IMR-90 (cell line): ENCODE measurements at regions not wholly inside any gene's neighbourhood (a gene's known extent, or its start where the extent isn't known, plus 50 kb on each side); places are given as distances from the start of the nearest gene placed in this dataset.

ENCODE experiments used
- ATAC-seq: fragments of 200-7000 bp; cut with Tn5 transposase; 2 replicates; pipeline ENCODE4 v1.9.1; 2020; ENCODE audit warnings: low read depth, mild to moderate bottlenecking, moderate library complexity
- BruUV-seq: library from RNA; stranded (reverse); fragments of 400-500 nt; replicated peaks from 2 replicates; lab custom pipeline; 2021; lab: Mats Ljungman, UMichigan
- CTCF ChIA-PET: fragments of 300-600 bp; formaldehyde crosslinking; extraction: SDS; loops from one replicate; lab custom pipeline; 2021; ENCODE audit warnings: antibody characterized with exemption; lab: Yijun Ruan, JAX
- POLR2A ChIA-PET: fragments of 300-600 bp; sonication (Branson Sonifier 250); formaldehyde crosslinking; loops from one replicate; lab custom pipeline; 2022; ENCODE audit warnings: antibody characterized with exemption; ENCODE audit not compliant: unreplicated experiment; lab: Charles Lee
- DNase-seq: peaks from one replicate; pipeline ENCODE4 v3.0.0; 2013
- H2AFZ ChIP-seq: replicated peaks from 2 replicates; pipeline ENCODE3; 2013; ENCODE audit warnings: low read length, mild to moderate bottlenecking; ENCODE audit not compliant: poor library complexity
- H2AK5ac ChIP-seq: 2 replicates; pipeline ENCODE4 v1.6.1; 2013; ENCODE audit warnings: low read depth, low read length, inconsistent platforms
- H2AK9ac ChIP-seq: replicated peaks from 2 replicates; pipeline ENCODE3; 2013; ENCODE audit warnings: mild to moderate bottlenecking, low read depth, low read length, moderate library complexity; ENCODE audit not compliant: poor library complexity
- H2BK120ac ChIP-seq: 2 replicates; pipeline ENCODE4 v1.6.1; 2013; ENCODE audit warnings: low read depth, low read length, inconsistent platforms
- H2BK15ac ChIP-seq: 3 replicates; pipeline ENCODE4 v1.6.1; 2013; ENCODE audit warnings: low read depth, low read length, inconsistent platforms
- H2BK20ac ChIP-seq: 2 replicates; pipeline ENCODE4 v1.6.1; 2013; ENCODE audit warnings: low read depth, mild to moderate bottlenecking, inconsistent platforms, low read length, moderate library complexity
- H2BK5ac ChIP-seq: 2 replicates; pipeline ENCODE4 v1.6.1; 2013; ENCODE audit warnings: mild to moderate bottlenecking, low read depth, low read length, inconsistent platforms; ENCODE audit not compliant: poor library complexity, severe bottlenecking
- H3K14ac ChIP-seq: replicated peaks from 2 replicates; pipeline ENCODE4 v1.6.1; 2013; ENCODE audit warnings: low read depth, low read length, inconsistent platforms
- H3K18ac ChIP-seq: 2 replicates; pipeline ENCODE4 v1.6.1; 2013; ENCODE audit warnings: low read depth, low read length, control low read depth
- H3K23ac ChIP-seq: 2 replicates; pipeline ENCODE4 v1.6.1; 2013; ENCODE audit warnings: low read depth, low read length, inconsistent platforms
- H3K27ac ChIP-seq: 2 replicates; pipeline ENCODE4 v1.5.1; 2013; ENCODE audit warnings: mild to moderate bottlenecking, control low read depth, low read length; ENCODE audit not compliant: insufficient read depth
- H3K27me3 ChIP-seq: 2 replicates; pipeline ENCODE4 v1.6.1; 2013; ENCODE audit warnings: low read length; ENCODE audit not compliant: control insufficient read depth, insufficient read depth
- H3K36me3 ChIP-seq: 2 replicates; pipeline ENCODE4 v1.6.1; 2013; ENCODE audit warnings: low read length, mixed read lengths; ENCODE audit not compliant: control insufficient read depth, insufficient read depth
- H3K4ac ChIP-seq: 2 replicates; pipeline ENCODE4 v1.6.1; 2013; ENCODE audit warnings: low read depth, low read length, inconsistent platforms
- H3K4me1 ChIP-seq: 2 replicates; pipeline ENCODE4 v1.6.1; 2013; ENCODE audit warnings: low read length, mixed read lengths; ENCODE audit not compliant: control insufficient read depth, insufficient read depth
- H3K4me2 ChIP-seq: 2 replicates; pipeline ENCODE4 v1.6.1; 2013; ENCODE audit warnings: low read depth, mild to moderate bottlenecking, control low read depth, low read length, moderate library complexity
- H3K4me3 ChIP-seq: 2 replicates; pipeline ENCODE4 v1.5.1; 2013; ENCODE audit warnings: low read depth, mild to moderate bottlenecking, control low read depth, low read length, moderate library complexity; ENCODE audit not compliant: insufficient read depth
- H3K56ac ChIP-seq: 2 replicates; pipeline ENCODE4 v1.6.1; 2013; ENCODE audit warnings: low read length, inconsistent platforms; ENCODE audit not compliant: insufficient read depth; ENCODE audit errors: extremely low read depth
- H3K79me1 ChIP-seq, 2 experiments: 2 replicates each; pipeline ENCODE4 v1.6.1; 2013; ENCODE audit warnings: low read length in 2 of 2, inconsistent platforms in 1 of 2, low read depth in 1 of 2
- H3K9ac ChIP-seq: 2 replicates; pipeline ENCODE4 v1.6.1; 2013; ENCODE audit warnings: low read depth, low read length, control low read depth
- H3K9me1 ChIP-seq: 2 replicates; pipeline ENCODE4 v1.6.1; 2013; ENCODE audit warnings: low read length, inconsistent platforms; ENCODE audit not compliant: insufficient read depth
- H3K9me3 ChIP-seq: 2 replicates; pipeline ENCODE4 v1.6.1; 2013; ENCODE audit warnings: low read length; ENCODE audit not compliant: control insufficient read depth, insufficient read depth
- H4K20me1 ChIP-seq: 2 replicates; pipeline ENCODE4 v1.6.1; 2013; ENCODE audit warnings: low read length, inconsistent platforms; ENCODE audit not compliant: insufficient read depth
- H4K5ac ChIP-seq: 2 replicates; pipeline ENCODE4 v1.6.1; 2013; ENCODE audit warnings: mild to moderate bottlenecking, low read depth, low read length, control low read depth
- H4K8ac ChIP-seq, 2 experiments: 2 replicates each; pipeline ENCODE4 v1.6.1; 2013; ENCODE audit warnings: low read depth in 2 of 2, low read length in 2 of 2, control low read depth in 1 of 2, inconsistent platforms in 1 of 2
- H4K91ac ChIP-seq: 2 replicates; pipeline ENCODE4 v1.6.1; 2013; ENCODE audit warnings: low read depth, low read length, inconsistent platforms; ENCODE audit not compliant: insufficient read depth
- BHLHE40 ChIP-seq: fragments of 150-350 bp; IDR thresholded peaks from 2 replicates; pipeline ENCODE4 v1.6.1; 2016; ENCODE audit warnings: mild to moderate bottlenecking, low read depth, low read length
- CEBPB ChIP-seq: IDR thresholded peaks from 2 replicates; pipeline ENCODE4 v1.6.1; 2012; ENCODE audit warnings: low read depth, low read length, improper control_type of control experiment
- CHD1 ChIP-seq: IDR thresholded peaks from 2 replicates; pipeline ENCODE4 v1.6.1; 2012; ENCODE audit warnings: low read depth, low read length, improper control_type of control experiment
- ELK1 ChIP-seq: fragments of 150-350 bp; IDR thresholded peaks from 2 replicates; pipeline ENCODE4 v1.6.1; 2016; ENCODE audit warnings: low read depth, mild to moderate bottlenecking, low read length, moderate library complexity, borderline replicate concordance
- FOS ChIP-seq: fragments of 150-350 bp; IDR thresholded peaks from 2 replicates; pipeline ENCODE4 v1.6.1; 2016; ENCODE audit warnings: low read depth, low read length
- MAFK ChIP-seq: IDR thresholded peaks from 2 replicates; pipeline ENCODE4 v1.6.1; 2012; ENCODE audit warnings: low read depth, low read length, improper control_type of control experiment
- MAZ ChIP-seq: IDR thresholded peaks from 2 replicates; pipeline ENCODE4 v1.6.1; 2012; ENCODE audit warnings: low read depth, mild to moderate bottlenecking, low read length, improper control_type of control experiment, moderate library complexity, borderline replicate concordance
- MXI1 ChIP-seq: IDR thresholded peaks from 2 replicates; pipeline ENCODE4 v1.6.1; 2012; ENCODE audit warnings: low read depth, mild to moderate bottlenecking, low read length, moderate library complexity, borderline replicate concordance
- NFE2L2 ChIP-seq: fragments of 150-350 bp; IDR thresholded peaks from 2 replicates; pipeline ENCODE4 v1.6.1; 2016; ENCODE audit warnings: low read depth, mild to moderate bottlenecking, low read length
- POLR2A ChIP-seq: IDR thresholded peaks from 2 replicates; pipeline ENCODE4 v1.6.1; 2012; ENCODE audit warnings: mild to moderate bottlenecking, low read depth, low read length
- RAD21 ChIP-seq: IDR thresholded peaks from 2 replicates; pipeline ENCODE4 v1.6.1; 2012; ENCODE audit warnings: low read length, improper control_type of control experiment
- RCOR1 ChIP-seq: IDR thresholded peaks from 2 replicates; pipeline ENCODE4 v1.6.1; 2012; ENCODE audit warnings: mild to moderate bottlenecking, low read length, improper control_type of control experiment; ENCODE audit not compliant: insufficient replicate concordance
- RFX5 ChIP-seq: IDR thresholded peaks from 2 replicates; pipeline ENCODE4 v1.8.0; 2012; ENCODE audit warnings: low read depth, mild to moderate bottlenecking, low read length, moderate library complexity
- SMC3 ChIP-seq: fragments of 150-350 bp; IDR thresholded peaks from 2 replicates; pipeline ENCODE4 v1.6.1; 2016; ENCODE audit warnings: low read depth, mild to moderate bottlenecking, antibody characterized with exemption, low read length, moderate library complexity
- WGBS, 2 experiments: methylation state at CpG; one replicate each; pipeline versions ENCODE4 v1.1.5 to v1.1.7; 2013; ENCODE audit warnings: missing lambda C conversion rate in 2 of 2; ENCODE audit not compliant: insufficient read length in 1 of 2; ENCODE audit errors: extremely low coverage in 2 of 2; 5-methylcytosine and 5-hydroxymethylcytosine counted together
- dilution Hi-C: fragments of 300-500 bp; cut with HindIII; formaldehyde crosslinking; loops from one replicate; pipeline ENCODE4 v1.14.3; 2018; ENCODE audit warnings: low sequenced_read_pairs; ENCODE audit not compliant: unreplicated experiment
- in situ Hi-C: fragments of 300-500 bp; cut with MboI; formaldehyde crosslinking; loops from 3 replicates; pipeline ENCODE4 v1.14.3; 2019; ENCODE audit warnings: low sequenced_read_pairs, inconsistent platforms, mixed read lengths
- intact Hi-C: fragments of 100-400 bp; cut with micrococcal nuclease; formaldehyde crosslinking; loops from 2 replicates; pipeline ENCODE4 v1.10.0; 2022
- TF ChIP-seq, protein P1 (sequence below): conservative IDR thresholded peaks from 2 replicates; pipeline ENCODE4 v1.5.1; 2012; ENCODE audit warnings: mild to moderate bottlenecking, low read depth, low read length, improper control_type of control experiment
- TF ChIP-seq, protein P2 (sequence below): fragments of 150-350 bp; IDR thresholded peaks from 2 replicates; pipeline ENCODE4 v1.6.1; 2017; ENCODE audit warnings: mild to moderate bottlenecking, antibody characterized with exemption, low read length, low read depth

DNA sequence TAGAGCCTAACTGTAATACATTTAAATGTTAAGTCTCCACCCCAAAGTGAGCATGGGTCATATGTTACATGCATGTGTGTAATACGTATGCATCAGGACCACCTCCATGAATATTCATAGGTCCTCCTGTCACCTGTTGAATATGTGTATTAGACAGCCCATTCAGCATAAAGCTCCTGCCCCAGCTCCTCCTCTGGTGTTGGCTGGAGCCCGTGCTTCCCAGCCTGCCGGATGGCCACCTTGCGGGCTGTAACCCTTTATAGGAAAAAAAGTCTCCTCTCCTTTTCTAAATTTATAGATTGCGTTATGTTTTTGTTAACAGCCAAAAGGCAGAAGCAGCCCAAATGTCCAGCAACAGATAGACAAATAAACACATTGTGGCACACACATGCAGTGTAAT lies 299.5 kb downstream of the MED10 start:
- no peak overlapping the region for H3K14ac ChIP-seq
- H3K79me1 ChIP-seq, result no peaks in the 10 kb centered on the region
- no CpG with 5 or more reads among the region's 5 CpGs for WGBS, 2 experiments
- no peak overlapping the region for H2AK5ac ChIP-seq
- no peak overlapping the region for H2BK5ac ChIP-seq
- H3K9ac ChIP-seq, result no peak overlapping the region
- H3K4me1 ChIP-seq, result no peaks in the 10 kb centered on the region
- no peak overlapping the region for H3K4ac ChIP-seq
- DNase-seq (no peak), ATAC-seq (no peak)
- BruUV-seq, result no TSS peak
- TF ChIP-seq MAZ (no peak), RAD21 (no peak), NFE2L2 (no peak), CHD1 (no peak), CEBPB (no peak), FOS (no peak), POLR2A (no peak), SMC3 (no peak), ELK1 (no peak), MXI1 (no peak), MAFK (no peak), BHLHE40 (no peak), RCOR1 (no peak), RFX5 (no peak)
- TF ChIP-seq, protein P1, sequence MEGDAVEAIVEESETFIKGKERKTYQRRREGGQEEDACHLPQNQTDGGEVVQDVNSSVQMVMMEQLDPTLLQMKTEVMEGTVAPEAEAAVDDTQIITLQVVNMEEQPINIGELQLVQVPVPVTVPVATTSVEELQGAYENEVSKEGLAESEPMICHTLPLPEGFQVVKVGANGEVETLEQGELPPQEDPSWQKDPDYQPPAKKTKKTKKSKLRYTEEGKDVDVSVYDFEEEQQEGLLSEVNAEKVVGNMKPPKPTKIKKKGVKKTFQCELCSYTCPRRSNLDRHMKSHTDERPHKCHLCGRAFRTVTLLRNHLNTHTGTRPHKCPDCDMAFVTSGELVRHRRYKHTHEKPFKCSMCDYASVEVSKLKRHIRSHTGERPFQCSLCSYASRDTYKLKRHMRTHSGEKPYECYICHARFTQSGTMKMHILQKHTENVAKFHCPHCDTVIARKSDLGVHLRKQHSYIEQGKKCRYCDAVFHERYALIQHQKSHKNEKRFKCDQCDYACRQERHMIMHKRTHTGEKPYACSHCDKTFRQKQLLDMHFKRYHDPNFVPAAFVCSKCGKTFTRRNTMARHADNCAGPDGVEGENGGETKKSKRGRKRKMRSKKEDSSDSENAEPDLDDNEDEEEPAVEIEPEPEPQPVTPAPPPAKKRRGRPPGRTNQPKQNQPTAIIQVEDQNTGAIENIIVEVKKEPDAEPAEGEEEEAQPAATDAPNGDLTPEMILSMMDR, result no peak
- TF ChIP-seq, protein P2, sequence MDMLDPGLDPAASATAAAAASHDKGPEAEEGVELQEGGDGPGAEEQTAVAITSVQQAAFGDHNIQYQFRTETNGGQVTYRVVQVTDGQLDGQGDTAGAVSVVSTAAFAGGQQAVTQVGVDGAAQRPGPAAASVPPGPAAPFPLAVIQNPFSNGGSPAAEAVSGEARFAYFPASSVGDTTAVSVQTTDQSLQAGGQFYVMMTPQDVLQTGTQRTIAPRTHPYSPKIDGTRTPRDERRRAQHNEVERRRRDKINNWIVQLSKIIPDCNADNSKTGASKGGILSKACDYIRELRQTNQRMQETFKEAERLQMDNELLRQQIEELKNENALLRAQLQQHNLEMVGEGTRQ, result no peak
- no peak overlapping the region for H3K56ac ChIP-seq
- no peak overlapping the region for H3K23ac ChIP-seq
- H3K9me1 ChIP-seq, result no peaks in the 10 kb centered on the region
- H4K20me1 ChIP-seq, result no peaks in the 10 kb centered on the region
- no peak overlapping the region for H2AFZ ChIP-seq
- dilution Hi-C loops, result no loop called here
- H3K18ac ChIP-seq, result no peak overlapping the region
- no peaks in the 10 kb centered on the region for H3K36me3 ChIP-seq
- in situ Hi-C loops, result no loop called here
- POLR2A ChIA-PET, result no interaction called here
- CTCF ChIA-PET, result no interaction called here
- no peak overlapping the region for H2BK120ac ChIP-seq
- H3K4me3 ChIP-seq, result no peak overlapping the region
- H3K27ac ChIP-seq, result no peak overlapping the region
- no peak overlapping the region for H4K91ac ChIP-seq
- no peaks in the 10 kb centered on the region for H3K27me3 ChIP-seq
- no peak overlapping the region for H3K4me2 ChIP-seq
- no peak overlapping the region for H4K8ac ChIP-seq
- no peak overlapping the region for H2AK9ac ChIP-seq
- peaks cover 27% of the 10 kb centered on the region for H3K9me3 ChIP-seq
- H2BK20ac ChIP-seq, result no peak overlapping the region
- no peak overlapping the region for H4K5ac ChIP-seq
- intact Hi-C loops, result no loop called here
- H2BK15ac ChIP-seq, result no peak overlapping the region
